ENCODE measurements at regions not wholly inside any gene's neighbourhood (a gene's known extent, or its start where the extent isn't known, plus 50 kb on each side); places are given as distances from the start of the nearest gene placed in this dataset.

DNA sequence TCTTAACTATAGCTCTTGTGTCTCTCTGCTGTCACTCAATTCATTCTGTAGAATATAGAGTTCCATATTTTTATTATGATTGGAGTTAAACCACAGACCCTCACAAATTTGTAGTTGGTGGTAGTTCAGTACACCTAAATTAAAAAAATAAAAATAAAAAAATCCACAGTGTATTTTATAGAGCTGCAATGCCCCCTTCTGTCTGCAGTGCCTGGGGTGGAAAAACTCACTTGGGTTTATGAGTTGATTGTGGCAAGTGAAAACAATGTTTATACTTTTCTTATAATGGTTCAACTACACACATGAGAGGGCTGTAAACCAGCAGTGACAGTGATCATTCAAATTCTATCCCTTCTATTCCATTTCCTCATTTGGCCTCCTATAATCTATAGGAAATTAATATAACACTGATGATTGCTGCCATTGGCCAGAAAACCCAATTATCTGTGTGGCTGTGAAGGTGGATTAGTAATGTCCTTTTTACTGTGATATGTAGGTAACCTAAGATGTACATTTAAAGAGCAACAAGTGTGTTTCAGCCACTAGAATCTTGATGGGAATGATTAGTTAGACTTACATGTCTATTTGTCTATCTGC lies 166.9 kb upstream of the LRIG3 start:
- TF ChIP-seq POLR2A (IDR thresholded peaks at IDR 0.05; ENCODE audit: low read depth, low read length), result no peak
- no peak for TF ChIP-seq POLR2AphosphoS5 (IDR thresholded peaks at IDR 0.05; ENCODE audit: low read depth, low read length)
- no peak for TF ChIP-seq TAF1 (IDR thresholded peaks at IDR 0.05; ENCODE audit: low read depth, low read length)
- no peak for TF ChIP-seq PAX5 (IDR thresholded peaks at IDR 0.05; ENCODE audit: insufficient read depth, low read length, severe bottlenecking)
- TF ChIP-seq POU2F2 (IDR thresholded peaks at IDR 0.05; ENCODE audit: low read depth, low read length), result no peak
